CD4-positive, alpha-beta T cell treated with Interleukin-4 for 1 hour (primary cell): ENCODE measurements at regions not wholly inside any gene's neighbourhood (a gene's known extent, or its start where the extent isn't known, plus 50 kb on each side); places are given as distances from the start of the nearest gene placed in this dataset.

Source experiments
- DNase-seq, 2 donors: peaks; one replicate each; pipeline ENCODE4 v3.0.0-alpha.2; 2020 to 2022

DNA sequence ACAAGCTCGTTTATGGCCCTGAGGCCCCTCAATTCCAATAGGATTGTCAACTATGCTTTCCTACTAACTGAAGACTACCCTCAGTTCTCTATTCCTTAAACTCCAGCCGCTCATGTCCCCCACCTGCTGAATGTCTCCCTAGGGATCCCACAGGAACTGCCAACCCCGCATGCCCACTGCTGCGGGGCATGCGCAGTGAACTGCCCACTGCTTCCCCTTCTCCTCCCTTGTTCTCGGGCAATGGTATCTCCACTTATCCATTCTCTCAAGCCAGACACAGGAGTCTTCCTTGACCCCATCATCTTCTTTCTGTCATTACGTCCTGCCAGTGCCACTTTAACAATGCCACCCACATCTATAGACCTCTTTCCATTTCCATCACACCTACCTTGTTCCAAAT, 90.0 kb downstream of the FGF18 start:
- no peak for DNase-seq

- DNase-seq: no peak
Measured at GRCh38 chr5:171512397-171512796, 93.0 kb downstream of the FGF18 start.

DNA sequence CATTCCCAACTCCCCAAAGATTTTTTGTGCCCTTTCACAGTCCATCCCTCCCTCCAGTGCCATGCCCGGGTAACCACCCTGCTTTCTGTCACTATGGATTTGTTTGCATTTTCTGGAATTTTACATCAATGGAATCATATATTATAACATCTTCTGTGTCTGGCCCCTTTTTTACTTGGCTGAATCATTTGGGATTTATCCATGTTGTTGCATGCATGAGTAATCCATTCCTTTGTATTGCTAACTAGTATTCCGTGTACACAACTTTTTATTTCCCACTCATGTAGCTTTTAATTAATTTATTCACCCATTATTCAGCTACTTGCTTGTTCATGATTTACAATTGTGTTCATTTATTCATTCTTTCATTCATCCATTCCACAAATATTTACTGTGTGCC, 94.1 kb downstream of the FGF18 start:
- no peak for DNase-seq

- DNase-seq: no peak
Measured at GRCh38 chr5:171518916-171519315, 99.5 kb downstream of the FGF18 start.

- DNase-seq: no peak
Measured at GRCh38 chr5:171520300-171521174, 101.1 kb downstream of the FGF18 start.

DNA sequence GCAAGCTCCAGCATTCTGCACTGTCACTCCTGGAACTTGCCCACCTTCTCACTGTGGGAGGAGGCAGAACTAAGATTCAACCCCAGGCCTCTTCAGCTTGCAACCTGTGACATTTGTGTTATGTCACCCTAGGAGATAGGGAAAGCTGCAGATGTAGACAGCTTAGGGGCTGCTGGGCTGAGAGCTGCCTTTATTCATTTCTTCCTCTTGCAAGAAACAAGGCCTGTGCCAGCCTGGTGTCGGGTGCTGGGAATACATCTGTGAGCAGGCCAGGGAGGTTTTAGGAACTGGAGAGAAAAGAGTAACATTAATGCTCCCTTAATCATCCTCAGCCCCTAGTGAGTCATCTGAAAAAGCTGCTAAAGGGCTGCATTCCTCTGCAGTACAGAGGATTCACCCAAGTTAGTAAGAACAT, 101.8 kb downstream of the FGF18 start:
- no peak for DNase-seq

- DNase-seq: no peak
Measured at GRCh38 chr5:171521679-171522078, 102.2 kb downstream of the FGF18 start.

- no peak for DNase-seq
Measured at GRCh38 chr5:171523781-171524180, 104.3 kb downstream of the FGF18 start.

- no peak for DNase-seq
Measured at GRCh38 chr5:171524466-171524865, 105.0 kb downstream of the FGF18 start.

DNA sequence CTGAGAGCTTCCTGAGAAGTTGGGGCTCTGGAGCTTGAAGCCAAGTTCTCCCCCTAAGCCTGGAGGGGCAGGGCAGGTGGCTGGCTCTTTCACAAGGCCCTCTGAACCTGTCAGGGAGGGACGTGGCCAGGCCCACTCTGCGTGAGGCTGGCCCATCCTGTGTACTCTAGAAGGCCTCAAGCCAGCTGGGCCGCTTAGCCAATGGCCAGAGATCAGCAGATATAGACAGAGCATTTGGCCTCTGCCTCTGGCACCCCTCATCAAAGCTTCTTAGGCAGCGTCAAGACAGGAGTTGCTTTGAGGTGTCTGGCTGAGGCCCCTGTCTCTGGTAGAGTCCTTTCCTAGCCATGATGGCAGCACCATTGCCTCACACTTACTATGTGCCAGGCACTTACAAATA, 105.6 kb downstream of the FGF18 start:
- DNase-seq: no peak

DNA sequence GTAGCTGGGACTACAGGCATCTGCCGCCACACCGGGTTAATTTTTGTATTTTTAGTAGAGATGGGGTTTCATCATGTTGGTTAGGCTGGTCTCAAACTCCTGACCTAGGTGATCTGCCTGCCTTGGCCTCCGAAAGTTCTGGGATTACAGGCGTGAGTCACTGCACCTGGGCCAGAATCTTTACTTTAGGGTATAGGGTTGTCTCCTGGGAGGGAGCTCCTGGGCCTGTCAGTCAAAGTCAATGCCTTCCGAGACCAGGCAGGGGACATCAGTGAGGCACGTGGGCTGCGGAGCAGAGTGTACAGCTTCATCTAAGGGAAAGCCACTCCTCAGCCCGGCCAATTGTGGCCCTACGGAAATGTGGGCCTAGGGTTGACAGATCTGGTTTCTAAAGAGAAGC, 108.6 kb downstream of the FGF18 start:
- DNase-seq: no peak

DNA sequence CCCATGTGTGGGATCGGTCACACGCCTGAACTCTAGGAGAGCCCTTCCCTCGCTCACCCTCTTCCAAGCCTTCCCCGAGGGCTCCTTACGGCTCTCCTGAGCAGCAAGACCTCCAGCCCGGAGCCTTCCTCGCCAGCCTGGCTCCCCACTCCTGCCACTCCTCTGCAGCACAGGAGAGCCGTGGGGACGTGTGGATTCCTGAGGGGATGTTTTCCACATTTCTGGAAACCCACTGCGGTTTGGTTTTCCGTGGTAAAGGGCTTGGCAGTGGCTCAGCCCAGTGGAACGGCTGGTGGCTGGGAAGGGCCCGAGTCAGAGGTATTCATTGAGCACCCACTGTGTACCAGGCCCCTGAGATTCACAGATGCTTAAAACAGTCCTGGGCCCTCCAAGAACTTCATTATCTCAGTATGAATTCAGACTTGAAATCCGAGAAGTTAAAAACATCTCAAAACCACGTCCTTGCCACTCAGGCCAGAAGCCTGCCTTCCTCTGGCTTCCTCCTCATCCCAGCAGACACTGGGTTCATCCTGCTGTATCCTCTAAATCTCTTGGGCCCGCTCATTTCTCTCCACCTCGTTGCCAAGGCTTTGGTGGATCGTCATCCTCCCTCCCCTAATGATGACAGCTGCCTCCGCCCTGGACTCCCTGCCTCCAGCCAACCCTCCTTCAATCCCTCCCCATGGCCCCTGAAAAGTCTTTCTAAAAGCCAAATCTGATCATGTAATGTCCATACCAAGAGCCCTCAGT, 109.6 kb downstream of the FGF18 start:
- no peak for DNase-seq

- no peak for DNase-seq
Measured at GRCh38 chr5:171531638-171532037, 112.2 kb downstream of the FGF18 start.

DNA sequence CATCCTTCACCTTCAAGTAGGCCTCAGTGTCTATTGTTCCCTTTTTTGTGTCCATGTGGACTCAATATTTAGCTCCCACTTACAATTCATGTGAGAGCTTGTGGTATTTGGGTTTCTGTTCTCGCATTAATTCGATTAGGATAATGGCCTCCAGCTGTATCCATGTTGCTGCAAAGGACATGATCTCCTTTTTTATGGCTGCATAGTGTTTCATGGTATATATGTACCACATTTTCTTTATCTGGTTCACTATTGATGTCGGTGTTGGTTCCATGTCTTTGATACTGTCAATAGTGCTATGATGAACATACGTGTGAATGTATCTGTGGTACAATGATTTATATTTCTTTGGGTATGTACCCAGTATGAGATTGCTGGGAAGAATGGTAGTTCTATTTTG, 113.7 kb downstream of the FGF18 start:
- no peak for DNase-seq

DNA sequence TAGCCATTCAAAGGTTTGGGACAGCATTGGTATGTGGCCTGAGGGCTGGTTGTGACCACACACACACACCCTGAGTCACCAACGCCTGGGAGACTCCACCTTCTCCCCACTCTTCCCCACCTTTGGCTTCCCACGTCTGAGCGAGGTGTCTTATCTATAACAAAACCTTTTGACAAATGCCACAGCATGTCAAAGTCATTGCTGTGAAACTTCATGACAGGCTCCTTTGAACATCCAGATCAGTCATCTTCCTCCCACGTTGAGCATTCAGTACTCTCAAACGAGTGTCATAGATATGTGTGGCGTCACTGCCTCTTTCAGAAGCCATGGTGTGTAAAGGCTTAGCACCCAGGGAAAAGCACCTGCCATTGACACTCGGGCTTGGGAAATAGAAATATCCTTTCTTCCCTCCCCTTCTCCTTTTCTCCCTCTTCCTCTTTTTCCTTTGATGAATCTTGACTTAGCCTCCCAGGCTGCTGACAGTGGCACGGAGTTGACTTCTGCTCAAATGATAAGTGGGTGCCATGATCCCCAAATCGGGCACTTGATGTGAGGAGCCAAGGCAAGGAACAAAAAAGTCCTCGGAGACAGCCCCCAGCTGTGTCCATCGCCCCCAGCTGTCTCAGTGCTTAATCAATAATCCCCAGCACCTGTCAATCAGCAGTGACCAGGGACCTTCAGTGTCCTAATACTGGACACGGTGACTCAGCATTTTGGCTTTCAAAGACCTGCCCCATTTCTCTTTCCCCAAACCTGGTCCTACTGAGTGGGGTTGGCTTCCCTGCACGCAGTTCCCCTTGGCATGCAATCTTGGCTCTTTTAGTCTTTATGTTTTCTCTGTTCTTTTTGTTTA, 114.8 kb downstream of the FGF18 start:
- no peak for DNase-seq

- no peak for DNase-seq
Measured at GRCh38 chr5:171535162-171535561, 115.7 kb downstream of the FGF18 start.

DNA sequence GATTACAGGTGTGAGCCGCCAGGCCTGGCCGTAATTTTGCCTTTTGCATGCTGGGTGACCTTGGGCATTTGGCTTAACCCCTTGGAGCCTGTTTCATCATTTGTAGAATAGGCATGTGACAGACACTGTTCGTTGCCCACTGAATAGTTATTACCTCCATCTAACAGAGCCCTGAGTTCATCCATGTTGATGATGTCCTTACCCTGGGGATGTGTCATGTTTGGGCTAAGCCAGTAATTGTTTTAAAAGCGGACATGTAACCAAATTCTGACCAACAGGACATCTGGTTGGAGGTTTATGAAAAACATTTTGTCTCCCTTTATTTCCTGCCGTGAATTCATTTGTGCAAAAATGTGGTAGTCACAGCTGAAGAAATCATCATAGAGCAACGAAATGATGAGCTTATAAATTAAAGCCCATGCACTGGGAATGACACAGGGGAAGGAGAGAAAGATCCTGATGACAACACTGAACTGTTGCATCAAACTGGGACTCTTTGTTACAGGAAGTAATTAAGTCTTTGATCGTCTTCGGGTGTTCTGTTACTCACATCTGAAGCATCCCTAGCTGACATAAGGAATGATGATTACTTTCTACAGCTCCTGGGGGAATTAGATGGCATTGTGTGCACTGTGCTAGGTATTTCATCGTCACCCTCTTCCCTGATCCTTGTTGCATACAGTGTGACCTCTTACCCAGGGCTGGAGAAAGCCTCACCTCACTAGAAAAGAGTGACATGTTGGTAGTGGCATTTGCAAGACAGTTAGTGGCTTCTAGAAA, 117.8 kb downstream of the FGF18 start:
- DNase-seq: no peak

GRCh38 chr5:171537923-171538537, 118.6 kb downstream of the FGF18 start:
- DNase-seq: no peak

DNA sequence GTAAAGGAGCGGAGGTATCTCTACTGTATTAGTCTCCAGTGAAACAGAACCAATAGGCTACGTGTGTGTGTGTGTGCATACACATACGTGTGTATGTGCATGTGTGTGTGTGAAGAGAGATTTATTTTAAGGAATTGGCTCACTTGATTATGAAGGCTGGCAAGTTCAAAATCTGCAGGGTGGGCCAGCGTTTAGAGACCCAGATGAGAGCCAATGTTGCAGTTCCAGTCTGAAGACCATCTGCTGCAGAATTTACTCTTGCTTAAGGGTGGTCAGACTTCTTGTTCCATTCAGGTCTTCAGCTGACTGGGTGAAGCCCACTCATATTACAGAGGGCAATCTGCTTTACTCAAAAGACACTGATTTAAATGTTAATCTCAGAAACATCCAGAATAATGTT, 119.2 kb downstream of the FGF18 start:
- DNase-seq: no peak

DNA sequence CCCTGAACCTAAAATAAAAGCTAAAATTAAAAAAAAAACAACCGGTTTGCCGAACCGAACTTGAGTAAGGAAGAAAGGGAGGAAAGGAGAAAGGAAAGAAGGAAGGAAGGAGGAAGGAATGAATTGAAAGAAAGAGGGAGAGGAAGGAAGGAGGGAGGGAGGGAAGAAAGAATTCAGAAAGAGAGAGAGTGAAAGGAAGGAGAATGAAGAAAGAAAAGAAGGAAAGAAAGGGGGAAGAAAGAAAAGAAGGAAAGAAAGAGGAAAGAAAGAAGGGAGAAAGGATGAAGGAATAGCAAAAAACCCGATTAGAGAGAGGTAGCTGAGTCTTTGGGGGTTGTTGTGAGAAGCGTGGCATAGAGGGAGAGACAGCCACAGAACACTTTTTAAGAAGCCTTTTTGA, 121.4 kb downstream of the FGF18 start:
- no peak for DNase-seq

DNA sequence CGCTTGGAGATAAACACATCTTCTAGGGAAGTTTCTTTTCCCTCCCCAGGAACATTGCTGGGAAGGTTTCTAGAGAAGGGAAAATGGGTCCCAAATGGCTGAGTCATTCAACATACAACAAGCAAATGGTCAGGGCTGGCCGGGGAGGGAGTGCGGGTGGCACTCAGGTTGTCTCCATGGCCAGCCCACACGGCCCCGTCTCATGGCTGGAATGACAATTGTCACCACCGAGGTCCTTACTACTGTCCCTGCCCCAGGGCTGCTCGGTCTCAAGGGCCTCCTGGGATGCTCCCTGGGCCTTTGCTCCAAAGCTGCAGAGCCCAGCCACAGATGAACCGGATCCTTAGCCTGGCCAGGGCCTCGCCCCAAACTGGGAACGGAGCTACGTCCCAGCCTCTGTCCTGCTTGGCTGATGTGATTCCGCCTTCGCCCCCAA, 121.9 kb downstream of the FGF18 start:
- DNase-seq: no peak

GRCh38 chr5:171542525-171543140, 123.2 kb downstream of the FGF18 start:
- DNase-seq: no peak
